Endothelial cell of umbilical vein (primary cell): ENCODE measurements at regions not wholly inside any gene's neighbourhood (a gene's known extent, or its start where the extent isn't known, plus 50 kb on each side); places are given as distances from the start of the nearest gene placed in this dataset.

Experiments
- BruUV-seq: library from RNA; stranded (reverse); fragments of 400-500 nt; replicated peaks from 2 replicates; lab custom pipeline; 2021; lab: Mats Ljungman, UMichigan
- CTCF ChIA-PET: fragments of 300-600, 350-600 bp; sonication (Branson Sonifier 250); formaldehyde crosslinking; loops from one replicate; lab custom pipeline; 2021; ENCODE audit warnings: antibody characterized with exemption, inconsistent platforms; lab: Charles Lee
- POLR2A ChIA-PET: fragments of 300-600, 350-600 bp; sonication (Branson Sonifier 250); formaldehyde crosslinking; loops from one replicate; lab custom pipeline; 2021; ENCODE audit warnings: antibody characterized with exemption, inconsistent platforms; lab: Charles Lee
- DNase-seq: peaks from one replicate; pipeline ENCODE4 v3.0.0-alpha.2; 2011; ENCODE audit warnings: low read depth, low spot score
- FAIRE-seq: peaks from 2 replicates; lab custom pipeline; 2011; peaks lifted over from hg19 to GRCh38; lab: Jason Lieb, UNC
- H2AFZ ChIP-seq: 2 replicates; pipeline ENCODE4 v1.6.0; 2012; ENCODE audit warnings: low read depth, low read length, control low read depth, inconsistent platforms
- H3K27ac ChIP-seq: 2 replicates; pipeline ENCODE4 v1.5.1; 2011; ENCODE audit warnings: low read depth, mild to moderate bottlenecking, control low read depth, low read length, moderate library complexity; ENCODE audit not compliant: insufficient read depth
- H3K27me3 ChIP-seq, 2 experiments: 2 replicates each; pipeline versions ENCODE4 v1.6.0 to v1.6.1; 2011; ENCODE audit warnings: low read length in 2 of 2, mixed read lengths in 1 of 2; ENCODE audit not compliant: control insufficient read depth in 2 of 2, insufficient read depth in 2 of 2
- H3K36me3 ChIP-seq, 2 experiments: 2 replicates in 1 of 2; 3 replicates in 1 of 2; pipeline ENCODE4 v1.5.1; 2011; ENCODE audit warnings: low read length in 2 of 2, mild to moderate bottlenecking in 1 of 2, moderate library complexity in 1 of 2; ENCODE audit not compliant: control insufficient read depth in 2 of 2, insufficient read depth in 2 of 2; ENCODE audit errors: extremely low read depth in 1 of 2
- H3K4me1 ChIP-seq: 3 replicates; pipeline ENCODE4 v1.5.1; 2011; ENCODE audit warnings: mild to moderate bottlenecking, low read length; ENCODE audit not compliant: control insufficient read depth, insufficient read depth; ENCODE audit errors: extremely low read depth
- H3K4me2 ChIP-seq: 2 replicates; pipeline ENCODE4 v1.6.1; 2011; ENCODE audit warnings: low read length, control low read depth, mixed read lengths; ENCODE audit not compliant: insufficient read depth
- H3K4me3 ChIP-seq, 3 experiments: fragments of 200-600 bp in 1 of 3; sonication (generic), shearing (Covaris generic) in 1 of 3; replicated peaks in 1 of 3; 2 replicates each; pipeline ENCODE4 v1.5.1; 2011 to 2016; ENCODE audit warnings: control low read depth in 3 of 3, low read length in 3 of 3, mild to moderate bottlenecking in 2 of 3, inconsistent platforms in 1 of 3, low read depth in 1 of 3, moderate library complexity in 1 of 3; ENCODE audit not compliant: insufficient read depth in 1 of 3
- H3K79me2 ChIP-seq: 2 replicates; pipeline ENCODE4 v1.6.0; 2012; ENCODE audit warnings: low read length, inconsistent platforms; ENCODE audit not compliant: control insufficient read depth, insufficient read depth
- H3K9ac ChIP-seq: replicated peaks from 2 replicates; pipeline ENCODE3; 2011; ENCODE audit warnings: low read length, control low read depth; ENCODE audit not compliant: insufficient read depth; ENCODE audit errors: extremely low read depth
- H3K9me1 ChIP-seq: replicated peaks from 3 replicates; pipeline ENCODE4 v1.6.0; 2011; ENCODE audit warnings: mild to moderate bottlenecking, low read length; ENCODE audit not compliant: control insufficient read depth, insufficient read depth; ENCODE audit errors: extremely low read depth
- H3K9me3 ChIP-seq: replicated peaks from 2 replicates; pipeline ENCODE4 v1.5.1; 2012; ENCODE audit warnings: low read length, inconsistent platforms; ENCODE audit not compliant: control insufficient read depth, insufficient read depth
- H4K20me1 ChIP-seq: replicated peaks from 2 replicates; pipeline ENCODE3; 2011; ENCODE audit warnings: mild to moderate bottlenecking, low read length; ENCODE audit not compliant: control insufficient read depth, insufficient read depth; ENCODE audit errors: extremely low read depth
- CTCF ChIP-seq, 2 donors: IDR thresholded peaks; 1 replicate in 1 of 2; 2 replicates in 1 of 2; pipeline ENCODE4 v1.5.1; 2011; ENCODE audit warnings: low read length in 2 of 2, mild to moderate bottlenecking in 2 of 2, moderate library complexity in 2 of 2, control low read depth in 1 of 2, inconsistent platforms in 1 of 2, low read depth in 1 of 2; ENCODE audit not compliant: insufficient read depth in 1 of 2; ENCODE audit errors: extremely low read depth in 1 of 2
- EZH2 ChIP-seq: IDR thresholded peaks from 2 replicates; pipeline ENCODE4 v1.6.1; 2012; ENCODE audit warnings: borderline replicate concordance, low read depth, mild to moderate bottlenecking, moderate library complexity, low read length, inconsistent platforms; ENCODE audit not compliant: severe bottlenecking
- FOS ChIP-seq: IDR thresholded peaks from 2 replicates; pipeline ENCODE4 v1.6.1; 2011; ENCODE audit warnings: mild to moderate bottlenecking, low read length, moderate library complexity, borderline replicate concordance; ENCODE audit not compliant: insufficient read depth
- GATA2 ChIP-seq: IDR thresholded peaks from 2 replicates; pipeline ENCODE4 v1.7.0; 2011; ENCODE audit warnings: low read depth, mild to moderate bottlenecking, moderate library complexity, mixed read lengths, low read length; ENCODE audit not compliant: insufficient read length, insufficient read depth
- JUN ChIP-seq: IDR thresholded peaks from 2 replicates; pipeline ENCODE4 v1.6.1; 2011; ENCODE audit warnings: borderline replicate concordance, low read depth; ENCODE audit not compliant: insufficient read length, insufficient read depth
- MAX ChIP-seq: IDR thresholded peaks from 2 replicates; pipeline ENCODE4 v1.6.1; 2011; ENCODE audit not compliant: insufficient read depth, insufficient read length
- MYC ChIP-seq: IDR thresholded peaks from one replicate; pipeline ENCODE4 v1.6.1; 2011; ENCODE audit warnings: mild to moderate bottlenecking, low read depth, low read length
- POLR2A ChIP-seq: IDR thresholded peaks from 2 replicates; pipeline ENCODE4 v1.6.1; 2012; ENCODE audit warnings: low read depth, mild to moderate bottlenecking, control low read depth, low read length
- POLR2AphosphoS5 ChIP-seq: IDR thresholded peaks from 2 replicates; pipeline ENCODE4 v1.6.1; 2012; ENCODE audit warnings: low read depth, mild to moderate bottlenecking, control low read depth, low read length, moderate library complexity; ENCODE audit not compliant: insufficient read depth
- dilution Hi-C: fragments of 300-500 bp; cut with MboI; formaldehyde crosslinking; loops from one replicate; pipeline ENCODE4 v1.15.0; 2019; ENCODE audit warnings: low sequenced_read_pairs; ENCODE audit not compliant: extremely low pct_ligation_motif_present
- intact Hi-C: fragments of 100-400 bp; cut with micrococcal nuclease; formaldehyde crosslinking; loops from one replicate; pipeline ENCODE4 v1.10.0; 2022

GRCh38 chr6:140130074-140130473, 755.6 kb upstream of the CITED2 start:
- Histone ChIP-seq H3K9me3 (no peaks in the 10 kb centered on the region), H3K9me1 (no peaks in the 10 kb centered on the region), H2AFZ (no peak overlapping the region), H3K36me3 (no peaks in the 10 kb centered on the region), H3K4me3 (no peak overlapping the region), H3K4me2 (no peak overlapping the region), H3K4me1 (no peaks in the 10 kb centered on the region), H3K79me2 (no peaks in the 10 kb centered on the region), H3K27ac (no peak overlapping the region), H3K27me3 (no peaks in the 10 kb centered on the region), H4K20me1 (no peaks in the 10 kb centered on the region), H3K9ac (no peak overlapping the region)
- ChIA-PET CTCF (no interaction called here), POLR2A (no interaction called here)
- dilution Hi-C loops = no loop called here
- intact Hi-C loops = no loop called here
- DNase-seq (no peak), FAIRE-seq (no peak)
- no peak for TF ChIP-seq JUN
- no peak for TF ChIP-seq MAX
- no peak for TF ChIP-seq MYC
- no peak for TF ChIP-seq POLR2AphosphoS5
- no peak for TF ChIP-seq GATA2
- TF ChIP-seq CTCF (IDR thresholded peaks at IDR 0.05; ENCODE audit: extremely low read depth in 1 of 2, insufficient read depth in 1 of 2, low read depth in 1 of 2, low read length in 2 of 2) = no peak
- no peak for TF ChIP-seq POLR2A
- TF ChIP-seq EZH2 = no peak
- TF ChIP-seq FOS = no peak
- no TSS peak for BruUV-seq
